HG02884 (cell line): ENCODE measurements at regions not wholly inside any gene's neighbourhood (a gene's known extent, or its start where the extent isn't known, plus 50 kb on each side); places are given as distances from the start of the nearest gene placed in this dataset.
"Not testable (repeated sequence)": the region's sequence is repeated elsewhere in the genome, so short reads cannot be mapped to it uniquely, and the experiment has no call there.

Experiments used
- ATAC-seq: cut with Tn5 transposase; IDR thresholded peaks from one replicate; pipeline ENCODE4 v1.9.1; 2021; ENCODE audit warnings: mild to moderate bottlenecking, moderate library complexity; ENCODE audit not compliant: unreplicated experiment

DNA sequence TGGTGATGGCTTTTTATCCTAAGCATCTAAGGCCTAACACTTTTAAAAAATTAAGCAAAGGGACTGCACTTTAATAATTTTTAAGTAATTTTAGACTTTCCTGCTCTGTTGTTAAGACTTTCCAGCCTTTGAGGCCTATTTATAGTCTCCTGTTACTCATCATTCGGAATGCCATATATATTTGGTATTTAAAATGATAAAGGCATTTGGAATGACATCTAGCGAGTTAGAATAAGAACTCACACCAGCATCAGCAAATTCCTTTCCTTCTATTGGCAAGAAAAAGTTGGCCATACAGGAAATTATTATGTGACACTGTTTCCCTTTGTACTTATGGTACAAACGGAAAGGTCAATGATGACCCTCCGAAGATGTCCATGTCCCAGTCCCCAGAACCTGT lies 88.1 kb upstream of the STMND1 start:
- ATAC-seq: no peak

GRCh38 chr6:17012421-17013225 lies 89.2 kb upstream of the STMND1 start:
- no peak for ATAC-seq

GRCh38 chr6:17011985-17012384 lies 89.9 kb upstream of the STMND1 start:
- no peak for ATAC-seq

DNA sequence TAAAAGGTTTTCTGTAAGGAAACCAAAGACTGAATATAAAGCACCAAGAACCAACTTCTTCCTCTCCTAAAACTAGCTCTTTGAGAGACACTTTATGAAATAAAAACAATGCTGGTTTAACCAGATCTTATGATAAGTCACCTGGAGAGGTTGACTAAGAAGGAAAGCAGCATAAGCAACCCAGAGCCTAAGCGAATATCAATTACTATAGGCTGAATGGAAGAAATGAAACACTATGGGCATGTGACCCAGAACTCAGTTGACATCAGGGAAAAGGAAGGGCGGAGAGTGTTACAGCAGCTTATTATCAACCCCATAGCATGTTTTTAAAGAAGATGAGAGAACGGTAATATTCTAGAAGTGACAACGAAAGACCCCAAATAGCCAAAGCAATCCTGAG lies 94.1 kb upstream of the STMND1 start:
- no peak for ATAC-seq

DNA sequence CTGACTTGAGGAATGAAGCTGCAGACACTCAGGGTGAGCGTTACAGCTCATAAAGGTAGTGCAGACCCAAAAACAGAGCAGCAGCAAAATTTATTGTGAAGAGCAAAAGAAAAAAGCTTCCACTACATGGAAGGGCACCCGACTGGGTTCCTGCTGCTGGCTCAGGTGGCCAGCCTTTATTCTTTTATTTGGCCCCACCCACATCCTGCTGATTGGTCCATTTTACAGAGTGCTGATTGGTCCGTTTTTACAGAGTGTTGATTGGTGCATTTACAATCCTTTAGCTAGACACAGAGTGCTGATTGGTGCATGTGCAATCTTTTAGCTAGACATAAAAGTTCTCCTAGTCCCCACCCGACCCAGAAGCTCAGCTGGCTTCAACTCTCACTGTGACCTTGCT lies 95.3 kb upstream of the STMND1 start:
- ATAC-seq: no peak

GRCh38 chr6:17004269-17004668 lies 97.6 kb upstream of the STMND1 start:
- no peak for ATAC-seq

DNA sequence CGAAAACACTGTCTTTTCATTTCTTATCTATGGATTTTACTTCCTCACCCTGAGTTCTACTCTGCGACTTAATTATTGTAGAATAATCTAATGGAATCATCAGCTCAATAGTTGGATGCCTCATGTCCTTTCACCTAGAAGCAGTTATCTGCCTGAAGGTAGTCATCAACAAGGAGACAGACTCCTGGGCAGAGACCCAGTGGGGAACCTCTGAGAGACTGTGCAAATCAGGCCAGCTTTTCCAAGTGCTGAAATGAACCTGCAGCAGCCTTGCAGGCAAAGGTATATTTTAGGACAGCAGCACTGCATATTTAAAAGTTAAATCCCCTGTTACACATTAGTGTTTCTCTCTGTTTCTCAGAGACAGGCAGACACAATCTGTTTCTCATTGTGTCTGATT lies 99.7 kb upstream of the STMND1 start:
- ATAC-seq: no peak

DNA sequence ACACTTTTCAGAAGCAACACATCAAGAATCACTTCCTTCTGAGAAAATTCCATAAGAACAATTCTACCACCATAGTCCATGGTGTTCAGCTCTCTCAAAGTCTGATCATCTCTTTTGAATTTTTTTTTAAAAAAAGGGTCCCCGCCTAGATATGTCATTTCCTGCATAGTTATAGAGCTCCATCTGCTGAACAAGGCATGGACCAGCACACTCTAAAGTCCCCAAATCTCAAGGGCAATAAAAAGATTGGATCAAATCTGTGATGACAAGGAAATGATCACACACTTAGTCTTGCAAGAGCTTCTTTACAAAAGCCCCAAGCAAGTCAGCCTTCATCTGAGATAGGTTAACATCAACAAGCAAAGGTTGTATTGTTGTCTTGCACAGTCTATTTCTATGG lies 100.7 kb upstream of the STMND1 start:
- ATAC-seq: no peak

- no peak for ATAC-seq
These were observed 102.1 kb upstream of the STMND1 start for GRCh38 chr6:16999491-17000436.

DNA sequence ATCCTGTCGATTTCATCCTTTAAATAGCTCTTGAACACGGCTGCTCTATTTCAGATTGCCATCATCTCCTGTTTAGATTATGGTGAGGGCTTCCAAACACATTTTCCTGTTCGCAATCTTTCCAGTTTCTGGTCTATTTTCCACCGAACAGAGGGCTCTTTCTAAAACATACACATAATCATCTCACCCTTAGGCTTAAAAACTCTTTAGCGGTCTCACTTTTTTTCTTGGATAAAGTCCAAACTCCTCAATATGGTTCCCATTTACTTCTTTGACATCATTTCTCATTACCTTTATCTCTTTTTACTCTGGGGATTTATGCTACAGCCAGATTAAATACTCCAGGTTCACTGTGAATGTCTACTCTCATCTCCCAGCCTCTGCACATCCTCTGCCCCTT lies 103.4 kb upstream of the STMND1 start:
- ATAC-seq: no peak

GRCh38 chr6:16995511-16996250 lies 106.2 kb upstream of the STMND1 start:
- no peak for ATAC-seq

- ATAC-seq: no peak
These were observed 108.5 kb upstream of the STMND1 start for GRCh38 chr6:16993396-16993795.

DNA sequence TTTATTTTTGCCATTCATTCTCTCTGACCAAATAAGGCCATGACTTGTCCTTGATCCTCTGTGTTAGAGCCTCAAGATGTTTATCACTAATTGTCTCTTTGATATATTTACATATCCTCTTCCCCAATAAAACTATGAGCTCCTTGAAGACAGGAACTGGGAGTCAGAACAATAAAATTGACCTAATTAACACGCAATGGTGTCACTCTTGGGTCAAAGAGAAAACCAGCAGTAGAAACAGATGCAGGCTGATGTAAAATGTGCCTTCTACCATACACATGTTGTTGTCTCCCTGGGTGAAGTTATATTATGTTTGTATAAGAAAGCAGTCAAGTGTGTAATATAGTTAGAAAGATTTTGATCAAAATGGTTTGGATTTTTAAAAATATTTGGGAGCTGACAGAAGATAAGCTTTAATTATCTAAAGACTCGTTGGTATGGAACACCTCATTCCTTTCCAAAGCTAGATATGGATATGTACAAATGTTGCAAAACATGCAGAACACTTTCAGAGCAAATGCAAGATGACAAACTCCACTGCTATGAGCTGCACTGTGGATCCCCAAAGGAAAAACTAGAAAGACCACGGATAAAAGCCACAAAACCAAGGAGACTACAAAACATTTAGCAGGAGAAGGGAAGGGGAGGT lies 109.7 kb upstream of the STMND1 start:
- ATAC-seq: no peak

- not testable (repeated sequence) for ATAC-seq
These were observed 111.9 kb upstream of the STMND1 start for GRCh38 chr6:16989976-16990375.

- no peak for ATAC-seq
These were observed 112.5 kb upstream of the STMND1 start for GRCh38 chr6:16989382-16989781.

- ATAC-seq: no peak
These were observed 113.9 kb upstream of the STMND1 start for GRCh38 chr6:16987996-16988395.

DNA sequence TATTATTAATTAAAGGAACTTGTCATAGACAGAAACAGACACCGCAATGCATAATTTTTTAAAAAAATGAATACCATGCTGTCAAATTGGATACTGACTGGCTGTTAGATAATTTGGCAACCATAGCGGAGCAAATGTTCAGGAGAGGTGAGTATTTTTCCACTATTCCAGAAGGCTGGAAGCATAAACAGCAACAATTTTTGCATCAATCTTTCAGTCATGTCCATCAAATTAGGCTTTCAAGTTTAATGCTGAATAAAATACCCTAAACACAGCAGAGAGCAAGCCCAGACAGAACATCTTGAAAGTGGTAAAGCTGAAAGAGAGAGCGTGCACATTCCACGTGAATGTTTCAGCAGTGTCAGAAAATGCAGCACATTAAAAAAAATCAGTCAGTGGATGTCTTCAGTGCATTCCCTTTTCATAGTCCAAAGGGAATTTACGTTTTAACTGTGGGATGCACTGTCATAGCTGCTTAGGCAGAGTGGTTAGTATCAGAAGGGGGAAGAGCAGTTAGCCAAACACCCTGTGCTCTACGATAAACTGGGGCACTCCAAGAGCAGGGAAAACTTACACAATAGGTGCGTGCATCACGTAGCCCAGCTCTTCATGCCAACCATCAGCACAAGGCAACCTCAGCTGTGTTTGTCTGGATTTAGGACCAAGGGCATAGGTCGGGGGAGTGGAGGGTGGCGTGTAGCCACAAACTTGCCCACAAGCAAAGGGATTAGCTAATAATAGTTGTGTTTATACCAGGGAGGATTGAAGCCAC lies 116.2 kb upstream of the STMND1 start:
- ATAC-seq: no peak

DNA sequence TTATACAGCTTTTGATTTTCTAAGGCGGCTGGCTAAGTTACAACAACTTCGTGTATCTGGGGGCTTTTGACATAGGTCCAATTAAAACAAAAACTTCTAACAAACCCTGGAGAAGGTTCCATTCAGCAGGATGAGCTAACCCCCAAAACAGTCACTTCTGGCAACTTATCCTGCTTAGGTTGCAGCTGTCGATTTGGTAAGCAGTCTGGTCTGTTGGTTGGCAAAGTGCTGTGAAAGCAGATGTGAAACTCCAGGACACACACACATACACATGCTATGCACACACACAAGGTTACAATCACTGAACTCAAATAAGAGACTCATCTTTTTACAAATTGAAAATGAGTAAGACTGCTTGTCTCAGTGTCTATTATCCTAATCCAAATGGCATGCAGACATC lies 119.0 kb upstream of the STMND1 start:
- ATAC-seq: peak; percentile 66

DNA sequence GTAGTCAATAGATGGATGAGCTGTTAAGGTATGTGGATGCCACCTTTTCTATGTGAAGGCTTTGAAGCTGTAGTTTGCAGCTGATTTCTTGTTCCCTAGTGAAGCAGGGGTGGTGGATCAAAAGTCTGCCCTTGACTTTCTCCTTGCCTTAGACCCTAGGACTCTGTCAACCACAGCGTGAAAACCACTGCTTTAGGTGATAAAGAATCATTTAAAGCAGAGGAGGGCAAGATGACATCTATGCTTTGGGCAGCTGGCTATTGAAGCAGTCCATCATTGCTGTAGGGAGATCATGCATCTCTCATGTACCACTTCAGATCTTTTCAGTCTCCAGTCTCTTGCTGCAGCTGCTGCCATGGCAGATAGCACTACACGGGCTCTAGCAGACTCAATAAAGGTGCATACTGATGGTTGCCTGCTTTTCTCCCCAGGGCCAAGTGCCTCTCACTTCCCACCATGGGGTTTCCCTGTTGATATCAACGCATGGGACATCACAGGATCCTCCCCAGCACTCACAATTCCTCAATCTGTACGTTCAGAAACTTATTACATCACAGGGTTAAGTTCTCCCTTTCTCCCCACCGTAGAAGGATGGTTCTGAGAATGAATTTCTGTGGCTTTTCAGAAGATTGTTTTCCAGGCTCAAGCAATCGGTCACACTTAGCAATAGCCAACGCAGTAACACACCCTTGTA lies 122.0 kb upstream of the STMND1 start:
- no peak for ATAC-seq
